ENCODE measurements at regions not wholly inside any gene's neighbourhood (a gene's known extent, or its start where the extent isn't known, plus 50 kb on each side); places are given as distances from the start of the nearest gene placed in this dataset.

- Histone ChIP-seq H3K79me2 (replicated peaks; ENCODE audit: insufficient read depth) (no peaks in the 10 kb centered on the region), H3K4me3 (no peak overlapping the region), H3K9me2 (ENCODE audit: insufficient read depth) (no peaks in the 10 kb centered on the region), H2AFZ (no peak overlapping the region), H3K27ac (ENCODE audit: low read depth) (no peak overlapping the region), H3K4me2 (no peak overlapping the region), H3K4me1 (ENCODE audit: insufficient read depth) (no peaks in the 10 kb centered on the region), H3F3A (replicated peaks; ENCODE audit: low read depth) (0 out of 2 replicates have a peak, but pooled peaks cover 6% of the 10 kb centered on the region), H3K27me3 (ENCODE audit: insufficient read depth) (no peaks in the 10 kb centered on the region), H3K36me3 (ENCODE audit: insufficient read depth) (no peaks in the 10 kb centered on the region), H4K20me1 (replicated peaks; ENCODE audit: insufficient read depth) (no peaks in the 10 kb centered on the region)
- H3K27me3 Mint-ChIP-seq (ENCODE audit: insufficient read depth, low read depth, poor library complexity): peaks cover 8% of the 10 kb centered on the region
- ATAC-seq: no peak
- TF ChIP-seq NANOG (IDR thresholded peaks at IDR 0.05; ENCODE audit: borderline replicate concordance): no peak
- TF ChIP-seq ETS1 (IDR thresholded peaks at IDR 0.05): no peak
- no peak for TF ChIP-seq POLR2AphosphoS5 (IDR thresholded peaks at IDR 0.05; ENCODE audit: low read depth)
- TF ChIP-seq EZH2phosphoT487 (IDR thresholded peaks at IDR 0.05; ENCODE audit: unreplicated experiment): no peak
- no peak for TF ChIP-seq EZH2 (IDR thresholded peaks at IDR 0.05; ENCODE audit: low read depth, unreplicated experiment)
- no peak for TF ChIP-seq JUNB (IDR thresholded peaks at IDR 0.05; ENCODE audit: unreplicated experiment)
- no peak for TF ChIP-seq ZNF114 (CRISPR knock-in tag; IDR thresholded peaks at IDR 0.05)
- TF ChIP-seq, protein P1, sequence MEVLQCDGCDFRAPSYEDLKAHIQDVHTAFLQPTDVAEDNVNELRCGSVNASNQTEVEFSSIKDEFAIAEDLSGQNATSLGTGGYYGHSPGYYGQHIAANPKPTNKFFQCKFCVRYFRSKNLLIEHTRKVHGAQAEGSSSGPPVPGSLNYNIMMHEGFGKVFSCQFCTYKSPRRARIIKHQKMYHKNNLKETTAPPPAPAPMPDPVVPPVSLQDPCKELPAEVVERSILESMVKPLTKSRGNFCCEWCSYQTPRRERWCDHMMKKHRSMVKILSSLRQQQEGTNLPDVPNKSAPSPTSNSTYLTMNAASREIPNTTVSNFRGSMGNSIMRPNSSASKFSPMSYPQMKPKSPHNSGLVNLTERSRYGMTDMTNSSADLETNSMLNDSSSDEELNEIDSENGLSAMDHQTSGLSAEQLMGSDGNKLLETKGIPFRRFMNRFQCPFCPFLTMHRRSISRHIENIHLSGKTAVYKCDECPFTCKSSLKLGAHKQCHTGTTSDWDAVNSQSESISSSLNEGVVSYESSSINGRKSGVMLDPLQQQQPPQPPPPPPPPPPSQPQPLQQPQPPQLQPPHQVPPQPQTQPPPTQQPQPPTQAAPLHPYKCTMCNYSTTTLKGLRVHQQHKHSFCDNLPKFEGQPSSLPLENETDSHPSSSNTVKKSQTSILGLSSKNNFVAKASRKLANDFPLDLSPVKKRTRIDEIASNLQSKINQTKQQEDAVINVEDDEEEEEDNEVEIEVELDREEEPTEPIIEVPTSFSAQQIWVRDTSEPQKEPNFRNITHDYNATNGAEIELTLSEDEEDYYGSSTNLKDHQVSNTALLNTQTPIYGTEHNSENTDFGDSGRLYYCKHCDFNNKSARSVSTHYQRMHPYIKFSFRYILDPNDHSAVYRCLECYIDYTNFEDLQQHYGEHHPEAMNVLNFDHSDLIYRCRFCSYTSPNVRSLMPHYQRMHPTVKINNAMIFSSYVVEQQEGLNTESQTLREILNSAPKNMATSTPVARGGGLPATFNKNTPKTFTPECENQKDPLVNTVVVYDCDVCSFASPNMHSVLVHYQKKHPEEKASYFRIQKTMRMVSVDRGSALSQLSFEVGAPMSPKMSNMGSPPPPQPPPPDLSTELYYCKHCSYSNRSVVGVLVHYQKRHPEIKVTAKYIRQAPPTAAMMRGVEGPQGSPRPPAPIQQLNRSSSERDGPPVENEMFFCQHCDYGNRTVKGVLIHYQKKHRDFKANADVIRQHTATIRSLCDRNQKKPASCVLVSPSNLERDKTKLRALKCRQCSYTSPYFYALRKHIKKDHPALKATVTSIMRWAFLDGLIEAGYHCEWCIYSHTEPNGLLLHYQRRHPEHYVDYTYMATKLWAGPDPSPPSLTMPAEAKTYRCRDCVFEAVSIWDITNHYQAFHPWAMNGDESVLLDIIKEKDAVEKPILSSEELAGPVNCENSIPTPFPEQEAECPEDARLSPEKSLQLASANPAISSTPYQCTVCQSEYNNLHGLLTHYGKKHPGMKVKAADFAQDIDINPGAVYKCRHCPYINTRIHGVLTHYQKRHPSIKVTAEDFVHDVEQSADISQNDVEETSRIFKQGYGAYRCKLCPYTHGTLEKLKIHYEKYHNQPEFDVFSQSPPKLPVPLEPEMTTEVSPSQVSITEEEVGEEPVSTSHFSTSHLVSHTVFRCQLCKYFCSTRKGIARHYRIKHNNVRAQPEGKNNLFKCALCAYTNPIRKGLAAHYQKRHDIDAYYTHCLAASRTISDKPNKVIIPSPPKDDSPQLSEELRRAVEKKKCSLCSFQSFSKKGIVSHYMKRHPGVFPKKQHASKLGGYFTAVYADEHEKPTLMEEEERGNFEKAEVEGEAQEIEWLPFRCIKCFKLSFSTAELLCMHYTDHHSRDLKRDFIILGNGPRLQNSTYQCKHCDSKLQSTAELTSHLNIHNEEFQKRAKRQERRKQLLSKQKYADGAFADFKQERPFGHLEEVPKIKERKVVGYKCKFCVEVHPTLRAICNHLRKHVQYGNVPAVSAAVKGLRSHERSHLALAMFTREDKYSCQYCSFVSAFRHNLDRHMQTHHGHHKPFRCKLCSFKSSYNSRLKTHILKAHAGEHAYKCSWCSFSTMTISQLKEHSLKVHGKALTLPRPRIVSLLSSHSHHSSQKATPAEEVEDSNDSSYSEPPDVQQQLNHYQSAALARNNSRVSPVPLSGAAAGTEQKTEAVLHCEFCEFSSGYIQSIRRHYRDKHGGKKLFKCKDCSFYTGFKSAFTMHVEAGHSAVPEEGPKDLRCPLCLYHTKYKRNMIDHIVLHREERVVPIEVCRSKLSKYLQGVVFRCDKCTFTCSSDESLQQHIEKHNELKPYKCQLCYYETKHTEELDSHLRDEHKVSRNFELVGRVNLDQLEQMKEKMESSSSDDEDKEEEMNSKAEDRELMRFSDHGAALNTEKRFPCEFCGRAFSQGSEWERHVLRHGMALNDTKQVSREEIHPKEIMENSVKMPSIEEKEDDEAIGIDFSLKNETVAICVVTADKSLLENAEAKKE (CRISPR knock-in tag; IDR thresholded peaks at IDR 0.05): no peak
- TF ChIP-seq STAT1 (IDR thresholded peaks at IDR 0.05; ENCODE audit: unreplicated experiment): no peak
- no peak for TF ChIP-seq REST (IDR thresholded peaks at IDR 0.05; ENCODE audit: unreplicated experiment)
- TF ChIP-seq CREB1 (CRISPR knock-in tag; IDR thresholded peaks at IDR 0.05; ENCODE audit: low read depth): no peak
- TF ChIP-seq CTCF (conservative IDR thresholded peaks at IDR 0.05; ENCODE audit: low read depth in 2 of 2): no peak
- no peak for TF ChIP-seq ZNF331 (CRISPR knock-in tag; IDR thresholded peaks at IDR 0.05; ENCODE audit: low read depth)
- H3K4me1 Mint-ChIP-seq: peaks cover 12% of the 10 kb centered on the region
- no peak for DNase-seq (ENCODE audit: low spot score)
- no peak overlapping the region for H3K27ac Mint-ChIP-seq
- H3K4me3 Mint-ChIP-seq: no peak overlapping the region
- H3K36me3 Mint-ChIP-seq (ENCODE audit: low read depth): peaks cover 4% of the 10 kb centered on the region
- peaks cover 13% of the 10 kb centered on the region for H3K9me3 Mint-ChIP-seq
Measured at GRCh38 chr18:10147226-10147625, 233.4 kb downstream of the VAPA start.
